Inferior parietal cortex (tissue), 1 donor: ENCODE measurements at regions not wholly inside any gene's neighbourhood (a gene's known extent, or its start where the extent isn't known, plus 50 kb on each side); places are given as distances from the start of the nearest gene placed in this dataset.

Experiments
- DNase-seq: peaks from one replicate; pipeline ENCODE4 v3.0.0-alpha.2; 2016; ENCODE audit errors: extremely low spot score

DNA sequence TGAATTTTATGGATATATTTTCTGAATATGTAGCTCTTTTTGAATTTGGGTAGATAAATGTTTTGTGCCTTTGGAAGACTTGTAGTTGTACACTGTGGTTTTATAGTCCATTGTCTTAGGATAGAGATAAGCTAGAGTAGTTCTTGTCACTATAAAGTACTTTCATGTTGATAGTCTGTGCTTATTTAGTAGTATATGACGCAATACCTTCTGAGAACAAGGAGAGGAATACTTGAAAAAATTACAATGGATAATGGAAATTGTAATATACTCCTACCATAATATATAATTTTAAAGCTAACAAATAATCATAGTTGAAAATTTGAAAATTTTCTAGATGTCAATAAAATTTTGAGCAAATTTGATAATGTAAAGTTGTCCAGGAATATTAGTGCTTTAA is 664.0 kb downstream of the TLE4 start:
- DNase-seq = no peak

DNA sequence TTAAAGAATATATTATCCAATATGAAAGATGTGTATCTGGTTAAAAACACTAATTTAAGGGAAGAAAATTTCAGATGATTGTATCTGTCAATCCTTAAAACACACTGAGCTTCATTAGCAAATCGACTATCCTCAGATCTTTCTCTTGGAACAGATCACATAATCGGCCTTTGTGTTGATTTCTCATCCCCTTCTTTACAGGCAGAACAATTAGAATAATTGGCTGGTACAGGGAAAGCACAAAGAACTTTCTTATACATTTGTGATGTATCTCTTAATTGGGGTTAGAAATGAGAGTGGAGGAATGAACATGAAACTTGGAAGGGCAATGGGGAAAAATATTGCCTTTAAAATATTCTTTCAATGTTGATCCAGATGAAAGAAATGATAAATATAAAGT is 662.1 kb downstream of the TLE4 start:
- no peak for DNase-seq

DNA sequence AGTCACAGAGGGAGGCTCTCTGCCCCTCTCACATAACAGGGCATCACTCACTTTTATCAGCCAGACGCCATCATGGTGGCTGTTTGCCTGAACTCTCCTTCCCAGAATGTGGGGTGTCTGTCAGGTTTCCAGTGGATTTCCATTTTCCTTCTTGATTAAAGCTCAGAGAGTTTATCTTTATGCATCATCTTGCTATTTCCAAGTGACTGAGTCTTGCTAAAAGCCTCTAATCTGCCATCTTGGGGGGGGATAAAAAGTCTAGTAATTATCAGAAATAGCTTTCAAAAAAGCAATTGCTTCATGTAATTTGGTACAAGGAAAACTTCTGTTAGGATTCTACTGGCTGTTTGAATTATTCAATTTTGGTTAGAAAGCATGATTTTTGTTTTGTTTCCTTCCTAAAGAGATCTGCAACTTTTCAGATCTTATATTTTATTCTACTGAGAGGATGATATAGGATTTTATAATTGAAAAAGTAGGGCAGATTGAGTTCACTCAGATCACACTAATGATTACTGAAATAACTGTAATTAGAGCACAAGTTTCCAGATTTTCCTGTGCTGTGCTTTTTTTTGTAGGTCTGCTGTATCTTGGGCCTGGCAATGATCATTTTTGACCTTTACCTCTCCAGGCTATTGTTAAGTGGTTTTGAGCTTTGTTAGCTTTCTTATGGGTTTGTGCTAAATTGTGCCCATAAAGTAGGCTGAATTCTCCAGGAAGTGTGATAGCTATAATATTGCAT is 661.5 kb downstream of the TLE4 start:
- DNase-seq = no peak

DNA sequence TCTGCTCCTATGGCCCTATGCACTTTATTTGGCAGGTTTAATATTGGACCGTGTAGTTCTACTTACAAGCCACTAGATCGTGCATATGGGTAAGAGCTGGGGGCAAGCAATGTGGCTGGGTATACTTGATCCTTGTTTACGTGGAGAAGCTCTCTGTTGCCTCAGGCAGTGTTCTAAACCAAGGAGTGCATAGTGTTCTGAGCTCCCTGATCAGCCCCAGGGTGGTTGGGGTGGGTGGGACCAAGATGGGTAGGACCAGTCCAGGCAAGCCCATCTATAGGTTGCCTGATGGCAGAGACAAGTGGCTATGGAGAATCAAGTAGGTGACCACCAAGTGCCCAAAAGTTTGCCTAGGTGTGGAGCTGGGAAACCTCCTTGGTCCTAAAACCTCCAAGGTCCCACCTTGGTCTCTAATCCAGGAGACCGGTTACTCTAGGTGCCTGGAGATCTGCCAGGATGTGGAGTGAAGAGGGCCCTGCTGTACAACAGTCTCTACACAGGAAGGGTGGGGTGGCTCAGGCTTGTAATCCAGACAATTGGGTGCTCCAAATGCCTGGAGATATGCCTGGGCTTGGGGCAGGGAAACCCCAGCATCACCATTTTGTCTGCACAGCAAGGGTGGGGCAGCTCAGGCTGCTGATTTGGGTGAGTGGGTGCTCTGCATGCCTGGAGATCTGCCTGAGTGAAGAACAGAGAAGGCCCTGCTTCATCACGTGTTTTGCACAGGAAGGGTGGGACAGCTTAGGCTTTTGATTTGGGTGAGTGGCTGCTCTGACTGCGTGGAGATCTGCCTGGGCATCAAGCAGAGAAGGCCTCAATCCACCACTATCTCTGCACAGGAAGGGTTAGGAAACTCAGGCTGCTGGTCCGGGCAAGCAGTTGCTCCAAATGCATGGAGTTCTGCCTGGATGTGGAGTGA is 659.8 kb downstream of the TLE4 start:
- no peak for DNase-seq

DNA sequence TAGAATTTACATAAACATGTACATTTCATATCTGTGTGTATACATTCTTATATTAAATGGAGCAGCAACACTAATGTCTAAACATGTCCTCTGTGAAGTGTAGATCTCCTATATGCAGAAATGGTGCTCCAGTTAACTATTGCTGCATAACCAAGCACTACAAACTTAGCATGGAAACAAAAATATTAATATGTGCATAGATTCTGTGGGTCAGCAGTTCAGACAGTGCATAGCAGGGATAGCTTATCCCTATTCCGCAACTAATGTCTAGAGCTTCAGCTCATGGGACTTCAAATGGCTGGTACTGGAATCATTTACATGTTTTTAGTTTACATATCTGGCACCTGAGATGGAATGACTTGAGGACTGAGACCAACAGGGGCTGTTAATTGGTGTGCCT is 652.1 kb downstream of the TLE4 start:
- no peak for DNase-seq

DNA sequence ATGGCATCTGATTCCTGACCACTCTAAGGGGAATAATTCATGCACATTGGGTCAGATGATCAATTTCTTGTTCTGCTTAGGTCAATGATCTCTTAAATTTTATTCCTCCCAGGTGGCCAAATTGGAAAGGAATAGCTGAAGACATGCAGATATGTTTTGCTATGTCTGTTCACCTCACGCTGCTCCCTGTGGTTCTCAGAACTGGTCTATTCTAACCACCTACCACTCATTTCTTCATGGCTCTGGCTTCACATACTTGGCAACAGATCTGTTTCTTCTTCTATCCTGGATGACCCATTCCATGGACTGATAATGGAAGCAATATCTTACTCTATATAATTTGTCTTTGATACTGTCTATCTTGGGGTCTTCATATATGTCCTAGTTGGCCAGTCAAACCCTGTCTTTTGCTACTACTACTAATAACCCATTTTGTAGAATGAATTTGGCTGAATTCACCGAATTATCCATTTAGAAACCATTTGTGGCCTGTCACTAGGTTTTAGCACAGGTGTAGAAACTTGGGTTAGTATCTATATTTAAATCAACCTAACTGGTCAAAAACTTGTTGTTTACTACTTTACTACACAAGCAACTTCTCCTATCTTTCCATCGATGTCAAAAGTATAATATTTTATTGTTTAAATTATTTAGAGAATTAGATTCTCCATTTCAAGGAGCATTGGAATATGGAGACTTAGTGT is 650.9 kb downstream of the TLE4 start:
- DNase-seq = no peak

DNA sequence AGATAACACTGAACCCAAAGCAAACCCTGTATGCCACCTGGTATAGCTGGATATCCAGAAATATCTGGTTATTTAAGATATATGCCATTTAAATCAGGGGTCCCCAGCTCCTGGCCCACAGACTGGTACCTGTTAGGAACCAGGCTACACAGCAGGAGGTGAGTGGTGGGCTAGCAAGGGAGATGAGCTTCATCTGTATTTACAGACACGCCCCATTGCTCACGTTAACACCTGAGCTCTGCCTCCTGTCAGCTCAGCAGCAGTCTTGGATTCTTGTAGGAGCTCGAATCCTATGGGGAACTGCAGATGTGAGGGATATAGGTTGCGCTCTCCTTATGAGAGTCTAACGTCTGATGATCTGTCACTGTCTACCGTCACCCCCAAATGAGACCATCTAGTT is 646.6 kb downstream of the TLE4 start:
- DNase-seq = no peak

DNA sequence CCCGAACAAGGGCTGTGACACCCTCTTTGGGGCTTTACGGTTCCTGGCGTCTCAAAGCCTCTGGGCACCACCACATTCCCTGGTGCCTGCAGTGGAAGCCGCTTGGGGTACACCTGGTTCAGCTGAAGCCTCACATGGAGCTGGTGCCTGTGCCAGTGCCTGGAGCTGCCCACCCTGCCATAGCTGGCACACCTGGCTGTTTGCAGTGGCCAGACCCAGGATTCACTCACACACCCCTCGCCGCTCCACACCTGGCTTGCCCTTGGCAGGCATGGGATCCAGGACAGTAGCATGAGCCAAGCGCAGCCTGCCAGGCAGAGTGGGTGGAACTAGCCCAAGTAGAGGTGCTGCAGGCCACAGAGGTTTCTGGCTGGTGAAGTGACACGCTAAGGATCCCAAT is 641.8 kb downstream of the TLE4 start:
- no peak for DNase-seq

DNA sequence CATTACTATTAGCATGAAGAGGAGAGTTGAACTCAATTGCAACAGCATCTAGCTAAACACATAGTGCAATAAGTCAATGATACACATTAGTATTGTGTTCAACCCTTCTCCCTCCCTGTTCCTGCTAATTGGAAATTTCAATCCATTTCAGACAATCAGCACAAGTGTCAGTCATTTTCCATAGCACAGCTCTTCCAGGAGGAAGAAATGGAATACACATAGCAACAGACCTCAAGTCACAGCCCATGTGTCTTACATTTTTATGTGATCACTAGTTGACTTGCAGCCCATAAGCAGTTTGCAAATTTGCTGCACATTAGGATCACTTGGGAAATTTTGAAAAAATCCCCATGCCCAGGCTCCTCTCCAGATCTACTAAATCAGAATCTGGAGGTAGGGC is 636.9 kb downstream of the TLE4 start:
- DNase-seq = no peak

DNA sequence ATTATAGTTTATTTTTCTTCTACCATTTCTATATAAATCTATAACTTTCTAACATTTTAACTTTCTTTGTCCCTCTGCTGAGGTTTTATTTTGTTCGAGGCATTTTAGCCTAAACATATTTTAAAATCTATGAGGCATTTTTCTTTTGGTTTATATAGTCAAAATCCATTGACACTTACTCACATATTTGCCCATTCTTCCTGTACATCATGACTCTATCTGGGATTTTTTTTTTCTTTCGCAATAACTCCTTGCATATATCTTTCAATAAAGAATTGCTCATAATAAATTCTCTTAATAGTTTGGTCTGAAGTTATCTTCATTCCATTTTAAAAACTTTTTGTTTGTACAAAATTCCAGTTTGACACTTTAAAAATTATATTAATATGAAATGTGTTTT is 632.3 kb downstream of the TLE4 start:
- DNase-seq = no peak

DNA sequence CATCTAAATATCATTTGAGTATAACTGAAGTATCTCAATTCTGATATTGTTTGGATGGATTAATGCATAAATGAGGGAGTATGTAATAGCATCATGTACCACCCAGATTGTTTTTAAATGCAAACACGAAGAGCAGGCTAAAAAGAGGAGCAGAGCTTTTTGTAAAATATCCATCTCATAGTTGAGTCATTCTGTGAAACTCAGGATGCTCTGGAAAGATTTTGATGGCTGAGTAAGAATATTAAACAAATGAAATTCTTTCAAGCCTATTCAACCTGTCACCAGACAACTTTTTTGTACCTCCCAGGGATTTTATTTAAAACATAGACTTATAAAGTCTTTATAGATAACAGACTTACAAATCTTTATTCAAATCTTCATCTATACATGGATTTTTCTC is 625.9 kb downstream of the TLE4 start:
- DNase-seq = no peak

DNA sequence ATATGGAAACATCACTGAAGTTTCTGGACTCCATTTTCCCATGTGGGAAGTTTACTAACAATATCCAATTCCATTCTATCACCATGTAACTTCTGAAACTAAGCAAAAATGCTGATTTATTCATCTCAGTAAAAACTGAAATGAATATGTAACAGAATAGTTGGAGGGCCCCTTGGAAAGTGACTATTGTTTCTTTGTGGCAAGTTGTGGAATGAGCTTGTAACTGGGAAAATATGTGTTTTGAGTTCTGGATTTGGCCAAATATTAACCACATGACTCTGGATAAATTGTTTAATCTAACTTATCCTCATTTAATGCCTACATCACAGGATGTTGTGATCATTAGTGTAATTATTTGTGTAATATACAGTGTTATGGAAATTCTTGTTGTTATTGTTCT is 619.3 kb downstream of the TLE4 start:
- DNase-seq = no peak

DNA sequence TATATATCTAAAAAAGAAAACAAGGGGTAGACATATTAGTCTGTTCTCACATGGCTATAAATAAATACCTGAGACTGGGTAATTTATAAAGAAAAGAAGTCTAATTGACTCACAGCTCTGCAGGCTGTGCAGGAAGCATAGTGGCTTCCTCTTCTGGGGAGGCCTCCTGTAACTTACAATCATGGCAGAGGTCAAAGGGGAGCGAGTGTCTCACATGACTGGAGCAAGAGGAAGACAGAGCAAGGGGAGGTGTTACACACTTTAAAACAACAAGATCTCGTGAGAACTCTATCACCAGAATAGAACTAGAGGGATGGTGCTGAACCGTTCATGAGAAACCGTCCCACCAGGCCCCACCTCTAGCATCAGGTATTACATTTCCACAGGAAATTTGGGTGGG is 616.8 kb downstream of the TLE4 start:
- no peak for DNase-seq

DNA sequence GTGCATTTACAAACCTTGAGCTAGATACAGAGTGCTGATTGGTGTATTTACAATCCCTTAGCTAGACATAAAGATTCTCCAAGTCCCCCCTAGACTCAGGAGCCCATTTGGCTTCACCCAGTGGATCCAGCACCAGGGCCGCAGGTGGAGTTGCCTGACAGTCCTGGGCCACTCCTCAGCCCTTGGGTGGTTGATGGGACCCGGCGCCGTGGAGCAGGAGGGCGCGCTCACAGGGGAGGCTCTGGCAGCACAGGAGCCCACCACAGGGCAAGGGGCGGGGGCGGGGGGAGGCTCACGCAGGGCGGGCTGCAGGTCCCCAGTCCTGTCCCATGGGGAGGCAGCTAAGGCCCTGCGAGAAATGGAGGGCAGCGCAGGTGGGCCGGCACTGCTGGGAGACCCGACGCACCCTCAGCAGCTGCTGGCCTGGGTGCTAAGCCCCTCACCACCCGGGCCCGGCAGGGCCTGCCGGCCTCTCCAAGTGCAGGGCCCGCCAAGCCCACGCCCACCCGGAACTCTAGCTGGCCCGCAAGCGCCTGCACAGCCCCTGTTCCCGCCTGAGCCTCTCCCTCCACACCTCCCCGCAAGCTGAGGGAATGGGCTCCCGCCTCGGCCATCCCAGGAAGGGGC is 613.5 kb downstream of the TLE4 start:
- no peak for DNase-seq

DNA sequence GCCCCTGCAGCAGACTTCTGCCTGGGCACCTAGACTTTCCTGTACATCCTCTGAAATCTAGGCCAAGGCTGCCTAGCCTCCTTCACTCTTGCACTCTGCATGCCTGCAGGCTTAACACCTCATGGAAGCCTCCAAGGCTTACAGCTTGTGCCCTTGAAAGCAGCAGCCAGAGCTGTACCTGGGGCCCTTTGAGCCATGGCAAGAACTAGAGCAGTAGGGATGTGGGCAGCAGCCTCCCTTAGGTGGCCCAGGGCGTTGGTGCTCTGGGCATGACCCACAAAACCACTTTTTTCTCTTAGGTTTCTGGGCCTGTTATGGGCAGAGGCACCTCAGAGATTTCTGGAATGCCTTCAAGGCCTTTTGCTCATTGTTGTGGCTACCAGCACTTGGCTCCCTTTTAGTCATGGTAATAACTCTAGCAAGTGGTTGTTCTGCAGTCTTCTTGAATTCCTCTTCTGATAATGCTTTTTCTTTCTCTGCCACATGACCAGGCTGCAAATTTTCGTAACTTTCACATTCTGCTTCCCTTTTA is 606.2 kb downstream of the TLE4 start:
- DNase-seq = no peak

DNA sequence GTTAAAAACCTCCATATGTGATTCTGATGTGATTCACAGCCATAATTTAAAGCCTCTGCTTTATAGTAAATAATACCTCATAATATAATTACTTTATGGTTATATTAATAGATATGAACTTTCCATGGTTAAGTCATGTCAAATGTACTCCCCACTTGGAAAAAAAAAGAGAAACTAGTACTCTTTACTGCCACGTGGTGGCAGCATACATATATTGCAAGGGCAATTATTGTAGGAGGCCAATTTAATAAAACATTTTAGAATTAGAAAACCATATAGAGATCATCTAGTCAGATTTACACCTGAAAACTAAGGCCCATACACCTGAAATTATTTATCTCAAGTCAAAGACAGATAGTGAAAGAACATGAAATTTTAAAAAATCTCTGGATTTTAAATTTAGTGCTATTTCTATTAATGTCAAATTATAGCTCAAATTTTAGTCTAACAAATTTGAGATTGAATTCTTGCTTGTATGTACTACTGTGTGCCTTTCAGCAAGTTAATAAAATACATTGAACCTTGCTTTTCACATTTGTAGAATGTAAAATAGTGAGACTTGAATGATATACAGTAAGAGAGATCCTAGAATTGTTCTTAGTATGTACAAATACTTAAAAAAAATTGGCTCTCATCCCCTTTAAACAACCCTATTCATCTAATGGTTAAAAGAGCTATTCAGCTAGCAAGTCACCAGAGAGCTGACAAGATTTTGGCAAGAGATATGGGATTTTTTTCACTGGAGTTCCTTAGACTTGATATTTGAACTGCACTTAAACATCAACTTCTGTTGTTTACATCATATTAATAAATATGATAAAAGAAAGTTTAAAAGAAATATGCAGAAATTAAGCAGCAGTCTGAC is 603.8 kb downstream of the TLE4 start:
- peak; percentile 32 for DNase-seq

DNA sequence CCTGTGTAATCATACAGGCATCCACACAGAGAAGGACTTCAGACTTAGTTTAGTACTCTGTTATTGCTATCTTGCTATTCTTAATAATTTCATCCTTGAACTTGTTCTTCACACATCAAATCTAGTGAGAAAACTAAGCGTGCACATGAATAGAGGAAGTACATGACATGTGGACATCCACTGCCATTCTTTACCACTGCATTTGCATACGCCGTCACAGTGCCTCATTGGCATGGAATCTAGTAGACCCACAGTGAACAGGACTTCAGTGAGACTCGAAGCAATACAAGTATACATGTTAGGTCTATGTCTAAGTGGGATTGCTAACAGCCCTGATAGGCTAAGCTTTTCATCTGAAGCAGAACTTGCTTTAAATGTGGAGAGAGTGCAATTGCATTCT is 592.1 kb downstream of the TLE4 start:
- DNase-seq = no peak

DNA sequence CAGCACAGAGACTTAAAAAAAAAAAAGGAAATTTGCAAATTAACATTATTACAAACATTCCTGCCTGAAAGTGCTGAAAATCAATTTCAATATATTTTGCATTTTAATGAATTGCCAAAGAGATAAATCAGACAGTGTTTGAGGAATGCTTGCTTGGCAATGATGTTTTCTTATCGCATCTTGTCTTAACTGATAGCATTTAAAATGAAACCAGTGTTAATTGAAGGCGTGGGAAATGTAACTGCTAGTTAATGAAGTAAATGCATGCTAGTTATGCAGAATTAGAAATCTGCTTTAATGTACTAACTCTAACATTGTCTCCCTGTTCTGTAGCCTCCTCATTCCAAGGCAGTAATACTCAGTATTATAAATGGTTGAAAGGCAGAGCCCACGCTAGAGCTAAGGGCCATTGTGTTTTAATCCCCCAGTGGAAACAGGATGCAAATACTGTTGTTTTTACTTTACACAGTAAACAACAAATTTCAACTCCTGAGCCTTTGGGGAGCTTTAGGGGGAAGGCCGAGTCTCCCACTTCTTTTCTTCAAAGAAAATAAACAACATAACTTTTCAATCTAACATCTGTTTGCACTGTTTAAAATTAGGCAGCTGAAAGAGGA is 586.9 kb downstream of the TLE4 start:
- no peak for DNase-seq

DNA sequence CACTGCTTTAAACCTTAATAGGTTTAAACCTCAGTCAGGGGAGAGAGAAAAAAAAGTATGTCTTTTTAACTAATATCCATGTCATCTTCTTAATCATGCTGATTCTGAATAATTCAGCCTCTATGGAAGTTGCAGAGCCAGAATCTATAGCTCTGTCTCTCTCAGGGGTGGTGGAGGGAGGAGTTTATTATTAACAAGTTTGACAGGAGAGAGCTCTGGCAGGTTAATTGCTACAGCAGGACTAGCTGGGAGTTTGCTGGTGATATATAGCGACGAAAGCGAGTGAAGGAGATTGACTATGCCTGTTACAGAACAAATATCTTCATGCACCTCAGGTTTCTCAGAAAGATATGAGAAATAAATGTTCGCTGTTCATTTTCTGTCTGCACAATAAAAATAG is 586.4 kb downstream of the TLE4 start:
- DNase-seq = no peak

DNA sequence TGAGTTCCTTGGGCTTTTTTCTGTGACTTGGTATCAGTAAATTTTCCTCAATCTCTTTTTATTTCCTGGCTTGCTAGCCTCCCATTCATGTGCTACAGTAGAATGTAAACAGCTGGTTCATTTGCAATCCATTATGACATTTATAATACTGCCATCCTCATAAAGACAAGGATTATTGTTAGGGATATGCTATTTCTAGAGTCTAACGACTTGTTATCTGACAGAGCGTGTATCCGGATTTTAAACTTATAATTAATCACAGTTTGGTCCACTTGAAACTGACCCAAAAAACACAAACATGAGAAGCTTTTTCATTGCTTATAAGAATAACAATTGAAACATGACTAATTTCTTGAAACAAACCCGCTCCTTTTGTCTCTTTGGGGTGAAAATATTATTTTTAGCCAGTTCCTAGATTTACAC is 585.8 kb downstream of the TLE4 start:
- DNase-seq = no peak
